Transverse colon (tissue), 4 donors: ENCODE measurements at regions not wholly inside any gene's neighbourhood (a gene's known extent, or its start where the extent isn't known, plus 50 kb on each side); places are given as distances from the start of the nearest gene placed in this dataset.

ENCODE experiments used
- POLR2A ChIP-seq: fragments of 450-650 bp; IDR thresholded peaks from one replicate; pipeline ENCODE4 v1.6.1; 2016; ENCODE audit warnings: antibody characterized with exemption, mild to moderate bottlenecking, moderate library complexity
- POLR2AphosphoS5 ChIP-seq, 3 donors: sonication (generic); formaldehyde crosslinking; IDR thresholded peaks; one replicate each; pipeline ENCODE4 v1.6.1; 2016; ENCODE audit warnings: antibody characterized with exemption in 3 of 3
- TF ChIP-seq, protein P1 (sequence below), 5 experiments: fragments of 200-600 bp in 3 of 5; fragments of 450-650 bp in 2 of 5; sonication (generic) in 3 of 5; IDR thresholded peaks; 1 replicate in 2 of 5; 2 replicates in 3 of 5; pipeline ENCODE4 v1.5.1; 2016 to 2017; ENCODE audit warnings: antibody characterized with exemption in 5 of 5, inconsistent platforms in 3 of 5, mild to moderate bottlenecking in 2 of 5, moderate library complexity in 1 of 5

DNA sequence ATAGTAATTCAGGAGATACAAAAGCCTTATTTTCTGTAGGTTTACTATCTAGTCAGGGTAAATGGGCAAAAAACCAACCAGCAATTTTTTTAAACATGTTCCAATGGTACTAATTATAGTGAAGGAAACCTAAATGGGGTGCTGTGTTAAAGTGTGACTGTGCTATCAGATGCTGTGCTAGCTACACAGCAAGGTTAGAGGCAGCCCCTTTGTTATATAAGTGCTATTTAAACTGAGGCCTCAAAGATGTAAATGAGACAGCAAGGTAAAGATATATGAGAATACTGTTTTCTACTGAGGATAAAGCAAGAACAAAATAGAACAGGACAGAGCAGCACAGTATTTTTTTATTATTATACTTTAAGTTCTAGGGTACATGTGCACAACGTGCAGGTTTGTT is 305.4 kb upstream of the RGS18 start:
- TF ChIP-seq, protein P1, sequence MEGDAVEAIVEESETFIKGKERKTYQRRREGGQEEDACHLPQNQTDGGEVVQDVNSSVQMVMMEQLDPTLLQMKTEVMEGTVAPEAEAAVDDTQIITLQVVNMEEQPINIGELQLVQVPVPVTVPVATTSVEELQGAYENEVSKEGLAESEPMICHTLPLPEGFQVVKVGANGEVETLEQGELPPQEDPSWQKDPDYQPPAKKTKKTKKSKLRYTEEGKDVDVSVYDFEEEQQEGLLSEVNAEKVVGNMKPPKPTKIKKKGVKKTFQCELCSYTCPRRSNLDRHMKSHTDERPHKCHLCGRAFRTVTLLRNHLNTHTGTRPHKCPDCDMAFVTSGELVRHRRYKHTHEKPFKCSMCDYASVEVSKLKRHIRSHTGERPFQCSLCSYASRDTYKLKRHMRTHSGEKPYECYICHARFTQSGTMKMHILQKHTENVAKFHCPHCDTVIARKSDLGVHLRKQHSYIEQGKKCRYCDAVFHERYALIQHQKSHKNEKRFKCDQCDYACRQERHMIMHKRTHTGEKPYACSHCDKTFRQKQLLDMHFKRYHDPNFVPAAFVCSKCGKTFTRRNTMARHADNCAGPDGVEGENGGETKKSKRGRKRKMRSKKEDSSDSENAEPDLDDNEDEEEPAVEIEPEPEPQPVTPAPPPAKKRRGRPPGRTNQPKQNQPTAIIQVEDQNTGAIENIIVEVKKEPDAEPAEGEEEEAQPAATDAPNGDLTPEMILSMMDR (IDR thresholded peaks at IDR 0.05): no peak
- TF ChIP-seq POLR2A (no peak), POLR2AphosphoS5 (IDR thresholded peaks at IDR 0.05) (no peak)
